GM12878 (cell line): ENCODE measurements at regions not wholly inside any gene's neighbourhood (a gene's known extent, or its start where the extent isn't known, plus 50 kb on each side); places are given as distances from the start of the nearest gene placed in this dataset.
A peak's percentile ranks its signal among the peaks of the same experiment; 100 is the strongest.

Experiments
- ATF2 ChIP-seq: IDR thresholded peaks from 2 replicates; pipeline ENCODE4 v1.6.1; 2012; ENCODE audit warnings: low read length, inconsistent platforms
- ATF7 ChIP-seq: fragments of 450-650 bp; IDR thresholded peaks from 2 replicates; pipeline ENCODE4 v1.6.1; 2016; ENCODE audit warnings: low read depth, mild to moderate bottlenecking
- BHLHE40 ChIP-seq, 2 experiments: fragments of 450-650 bp in 1 of 2; IDR thresholded peaks; 2 replicates each; pipeline ENCODE4 v1.6.1; 2011 to 2017; ENCODE audit warnings: low read depth in 2 of 2, borderline replicate concordance in 1 of 2, improper control_type of control experiment in 1 of 2, low read length in 1 of 2, mild to moderate bottlenecking in 1 of 2
- DPF2 ChIP-seq: fragments of 450-650 bp; IDR thresholded peaks from 2 replicates; pipeline ENCODE4 v1.6.1; 2017; ENCODE audit warnings: mild to moderate bottlenecking
- EP300 ChIP-seq, 2 experiments: fragments of 150-350 bp in 1 of 2; IDR thresholded peaks; 2 replicates each; pipeline ENCODE4 v1.6.1; 2011 to 2012; ENCODE audit warnings: low read depth in 2 of 2, low read length in 2 of 2, borderline replicate concordance in 1 of 2, improper control_type of control experiment in 1 of 2, inconsistent platforms in 1 of 2; ENCODE audit not compliant: control insufficient read depth in 1 of 2
- ESRRA ChIP-seq: IDR thresholded peaks from 2 replicates; pipeline ENCODE4 v1.6.1; 2012; ENCODE audit warnings: mild to moderate bottlenecking, low read length, improper control_type of control experiment
- EZH2 ChIP-seq: IDR thresholded peaks from 2 replicates; pipeline ENCODE4 v1.6.1; 2012; ENCODE audit warnings: low read depth, mild to moderate bottlenecking, control low read depth, inconsistent platforms, low read length, borderline replicate concordance; ENCODE audit not compliant: control insufficient read depth
- HDAC6 ChIP-seq: fragments of 200-600 bp; sonication (generic); IDR thresholded peaks from one replicate; pipeline ENCODE4 v1.8.0; 2017; ENCODE audit warnings: antibody characterized with exemption; ENCODE audit not compliant: unreplicated experiment
- JUND ChIP-seq: IDR thresholded peaks from 2 replicates; pipeline ENCODE4 v1.6.1; 2012; ENCODE audit warnings: low read depth, mild to moderate bottlenecking, low read length, improper control_type of control experiment, moderate library complexity
- POLR2A ChIP-seq: IDR thresholded peaks from 2 replicates; pipeline ENCODE4 v1.6.1; 2011; ENCODE audit warnings: low read depth, mild to moderate bottlenecking, low read length
- RFX5 ChIP-seq: IDR thresholded peaks from 2 replicates; pipeline ENCODE4 v1.6.1; 2011; ENCODE audit warnings: low read depth, low read length, improper control_type of control experiment
- SP1 ChIP-seq: IDR thresholded peaks from one replicate; pipeline ENCODE4 v1.6.1; 2011; ENCODE audit warnings: low read depth, low read length
- TF ChIP-seq, protein P1 (sequence below), 3 experiments: IDR thresholded peaks in 2 of 3; conservative IDR thresholded peaks in 1 of 3; 2 replicates each; pipeline ENCODE4 v1.5.1; 2011; ENCODE audit warnings: low read depth in 3 of 3, low read length in 3 of 3, mild to moderate bottlenecking in 3 of 3, control low read depth in 2 of 3, moderate library complexity in 2 of 3, inconsistent platforms in 1 of 3, mixed read lengths in 1 of 3; ENCODE audit not compliant: control insufficient read depth in 2 of 3, insufficient read depth in 1 of 3; ENCODE audit errors: extremely low read depth in 1 of 3

DNA sequence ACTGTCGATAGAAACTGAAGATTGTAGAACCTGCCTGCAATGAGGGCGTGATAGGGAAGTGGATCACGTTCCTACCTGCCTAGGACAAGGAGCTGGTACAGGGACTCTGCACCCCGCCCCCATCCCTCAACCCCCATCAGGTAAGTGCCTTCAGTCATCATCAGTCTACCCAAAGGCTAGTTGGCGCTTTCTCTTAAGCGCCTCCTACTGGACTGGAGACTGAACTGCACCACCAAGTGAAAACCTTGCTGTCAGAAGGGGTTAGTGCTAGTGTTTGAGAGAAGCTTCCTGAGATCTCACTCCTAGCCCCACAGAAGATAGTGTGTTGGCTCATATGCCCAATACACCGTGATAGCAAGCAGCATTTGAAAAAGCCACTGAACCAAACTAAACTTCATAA lies 706.5 kb upstream of the MAN1A1 start:
- TF ChIP-seq HDAC6 (no peak), DPF2 (no peak), POLR2A (no peak), JUND (no peak), ATF2 (no peak), EP300 (IDR thresholded peaks at IDR 0.05; ENCODE audit: borderline replicate concordance in 1 of 2, control insufficient read depth in 1 of 2, low read depth in 2 of 2, low read length in 2 of 2) (no peak), EZH2 (no peak), BHLHE40 (IDR thresholded peaks at IDR 0.05; ENCODE audit: borderline replicate concordance in 1 of 2, low read depth in 2 of 2, low read length in 1 of 2) (no peak), ATF7 (no peak), RFX5 (no peak), SP1 (no peak), ESRRA (no peak)
- TF ChIP-seq, protein P1, sequence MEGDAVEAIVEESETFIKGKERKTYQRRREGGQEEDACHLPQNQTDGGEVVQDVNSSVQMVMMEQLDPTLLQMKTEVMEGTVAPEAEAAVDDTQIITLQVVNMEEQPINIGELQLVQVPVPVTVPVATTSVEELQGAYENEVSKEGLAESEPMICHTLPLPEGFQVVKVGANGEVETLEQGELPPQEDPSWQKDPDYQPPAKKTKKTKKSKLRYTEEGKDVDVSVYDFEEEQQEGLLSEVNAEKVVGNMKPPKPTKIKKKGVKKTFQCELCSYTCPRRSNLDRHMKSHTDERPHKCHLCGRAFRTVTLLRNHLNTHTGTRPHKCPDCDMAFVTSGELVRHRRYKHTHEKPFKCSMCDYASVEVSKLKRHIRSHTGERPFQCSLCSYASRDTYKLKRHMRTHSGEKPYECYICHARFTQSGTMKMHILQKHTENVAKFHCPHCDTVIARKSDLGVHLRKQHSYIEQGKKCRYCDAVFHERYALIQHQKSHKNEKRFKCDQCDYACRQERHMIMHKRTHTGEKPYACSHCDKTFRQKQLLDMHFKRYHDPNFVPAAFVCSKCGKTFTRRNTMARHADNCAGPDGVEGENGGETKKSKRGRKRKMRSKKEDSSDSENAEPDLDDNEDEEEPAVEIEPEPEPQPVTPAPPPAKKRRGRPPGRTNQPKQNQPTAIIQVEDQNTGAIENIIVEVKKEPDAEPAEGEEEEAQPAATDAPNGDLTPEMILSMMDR (IDR thresholded peaks at IDR 0.05 in 2 of 3, conservative IDR thresholded peaks at IDR 0.05 in 1 of 3; ENCODE audit: control insufficient read depth in 2 of 3, extremely low read depth in 1 of 3, insufficient read depth in 1 of 3, low read depth in 3 of 3, low read length in 3 of 3), result peak; percentile 42 to 73 (median 63)
